ENCODE measurements at regions not wholly inside any gene's neighbourhood (a gene's known extent, or its start where the extent isn't known, plus 50 kb on each side); places are given as distances from the start of the nearest gene placed in this dataset.

DNA sequence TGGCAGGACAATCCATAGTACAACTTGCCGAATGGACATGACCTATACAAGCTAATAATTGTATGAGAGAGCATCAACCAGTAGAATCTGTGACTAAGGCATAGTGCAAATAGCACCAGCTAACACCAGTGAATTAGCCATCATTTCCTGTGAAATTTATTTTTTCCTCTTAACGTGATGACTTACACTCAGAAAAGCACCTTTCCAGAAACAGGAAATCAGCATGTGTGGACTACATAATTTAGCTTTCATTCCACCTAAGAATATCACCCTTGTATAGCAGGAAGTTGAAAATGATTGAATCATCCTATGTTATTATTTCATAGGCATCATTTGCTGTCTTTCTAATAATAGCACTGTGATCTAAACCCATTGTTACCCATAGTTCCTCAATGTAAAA, 1393.4 kb upstream of the PCDH7 start:
- Mint-ChIP-seq H3K36me3 (ENCODE audit: low read depth, unreplicated experiment) (no peaks in the 10 kb centered on the region), H3K9me3 (ENCODE audit: unreplicated experiment) (no peaks in the 10 kb centered on the region), H3K4me1 (ENCODE audit: low read depth, unreplicated experiment) (peaks cover 4% of the 10 kb centered on the region), H3K27ac (ENCODE audit: unreplicated experiment) (no peak overlapping the region), H3K4me3 (ENCODE audit: unreplicated experiment) (no peak overlapping the region), H3K27me3 (ENCODE audit: low read depth, unreplicated experiment) (no peaks in the 10 kb centered on the region)
- Histone ChIP-seq H3K9me3 (ENCODE audit: insufficient read depth, low read depth, low read length) (no peaks in the 10 kb centered on the region), H3K4me1 (ENCODE audit: insufficient read depth, low read length) (peaks cover 3% of the 10 kb centered on the region), H3K4me3 (ENCODE audit: insufficient read depth, low read depth, low read length) (no peak overlapping the region), H3K4me2 (ENCODE audit: low read length) (peak overlapping the region; percentile 15), H3K79me2 (ENCODE audit: insufficient read depth, low read length) (no peaks in the 10 kb centered on the region), H3K9ac (ENCODE audit: low read length) (no peak overlapping the region), H2AFZ (ENCODE audit: low read depth, low read length) (no peak overlapping the region), H3K27me3 (ENCODE audit: insufficient read depth, low read length) (no peaks in the 10 kb centered on the region), H3K27ac (ENCODE audit: low read depth, low read length) (peak overlapping the region; percentile 29), H4K20me1 (ENCODE audit: insufficient read depth, low read length) (no peaks in the 10 kb centered on the region), H3K36me3 (ENCODE audit: insufficient read depth, low read length) (no peaks in the 10 kb centered on the region)
- FAIRE-seq, result no peak
- no peak for DNase-seq (ENCODE audit: low read depth)
- no peak for TF ChIP-seq EZH2 (IDR thresholded peaks at IDR 0.05; ENCODE audit: insufficient read depth, low read length)
- TF ChIP-seq, protein P1, sequence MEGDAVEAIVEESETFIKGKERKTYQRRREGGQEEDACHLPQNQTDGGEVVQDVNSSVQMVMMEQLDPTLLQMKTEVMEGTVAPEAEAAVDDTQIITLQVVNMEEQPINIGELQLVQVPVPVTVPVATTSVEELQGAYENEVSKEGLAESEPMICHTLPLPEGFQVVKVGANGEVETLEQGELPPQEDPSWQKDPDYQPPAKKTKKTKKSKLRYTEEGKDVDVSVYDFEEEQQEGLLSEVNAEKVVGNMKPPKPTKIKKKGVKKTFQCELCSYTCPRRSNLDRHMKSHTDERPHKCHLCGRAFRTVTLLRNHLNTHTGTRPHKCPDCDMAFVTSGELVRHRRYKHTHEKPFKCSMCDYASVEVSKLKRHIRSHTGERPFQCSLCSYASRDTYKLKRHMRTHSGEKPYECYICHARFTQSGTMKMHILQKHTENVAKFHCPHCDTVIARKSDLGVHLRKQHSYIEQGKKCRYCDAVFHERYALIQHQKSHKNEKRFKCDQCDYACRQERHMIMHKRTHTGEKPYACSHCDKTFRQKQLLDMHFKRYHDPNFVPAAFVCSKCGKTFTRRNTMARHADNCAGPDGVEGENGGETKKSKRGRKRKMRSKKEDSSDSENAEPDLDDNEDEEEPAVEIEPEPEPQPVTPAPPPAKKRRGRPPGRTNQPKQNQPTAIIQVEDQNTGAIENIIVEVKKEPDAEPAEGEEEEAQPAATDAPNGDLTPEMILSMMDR (IDR thresholded peaks at IDR 0.05; ENCODE audit: insufficient read depth, low read depth, low read length), result no peak

DNA sequence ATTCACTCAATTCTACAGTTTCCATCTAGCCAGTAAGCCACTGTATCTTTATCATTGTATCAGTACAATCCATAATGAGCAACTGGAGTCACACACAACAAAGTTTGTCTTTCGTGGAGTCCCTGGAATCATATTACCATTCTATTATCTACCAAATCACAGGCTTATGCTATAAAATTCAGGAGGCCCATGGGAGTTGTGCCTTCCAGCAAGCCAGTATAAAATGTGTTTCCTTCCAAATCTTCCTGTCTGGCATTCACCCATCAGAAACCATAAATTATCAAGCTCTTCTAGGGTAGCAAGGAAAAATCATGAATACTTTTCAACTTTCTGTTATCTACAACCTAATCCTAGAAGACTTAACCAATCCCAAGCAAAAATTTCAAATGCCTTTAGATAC, 1383.3 kb upstream of the PCDH7 start:
- Histone ChIP-seq H3K9me3 (ENCODE audit: insufficient read depth, low read depth, low read length) (no peaks in the 10 kb centered on the region), H3K27me3 (ENCODE audit: insufficient read depth, low read length) (no peaks in the 10 kb centered on the region), H3K9ac (ENCODE audit: low read length) (no peak overlapping the region), H3K4me3 (ENCODE audit: insufficient read depth, low read depth, low read length) (no peak overlapping the region), H3K4me1 (ENCODE audit: insufficient read depth, low read length) (no peaks in the 10 kb centered on the region), H3K79me2 (ENCODE audit: insufficient read depth, low read length) (no peaks in the 10 kb centered on the region), H3K27ac (ENCODE audit: low read depth, low read length) (no peak overlapping the region), H2AFZ (ENCODE audit: low read depth, low read length) (no peak overlapping the region), H3K4me2 (ENCODE audit: low read length) (no peak overlapping the region), H4K20me1 (ENCODE audit: insufficient read depth, low read length) (no peaks in the 10 kb centered on the region), H3K36me3 (ENCODE audit: insufficient read depth, low read length) (no peaks in the 10 kb centered on the region)
- H3K27me3 Mint-ChIP-seq (ENCODE audit: low read depth, unreplicated experiment), result no peaks in the 10 kb centered on the region
- H3K4me1 Mint-ChIP-seq (ENCODE audit: low read depth, unreplicated experiment), result no peaks in the 10 kb centered on the region
- H3K9me3 Mint-ChIP-seq (ENCODE audit: unreplicated experiment), result no peaks in the 10 kb centered on the region
- FAIRE-seq (no peak), DNase-seq (ENCODE audit: low read depth) (no peak)
- no peak for TF ChIP-seq EZH2 (IDR thresholded peaks at IDR 0.05; ENCODE audit: insufficient read depth, low read length)
- TF ChIP-seq, protein P1 (IDR thresholded peaks at IDR 0.05; ENCODE audit: insufficient read depth, low read depth, low read length), result no peak
- no peaks in the 10 kb centered on the region for H3K36me3 Mint-ChIP-seq (ENCODE audit: low read depth, unreplicated experiment)
- H3K27ac Mint-ChIP-seq (ENCODE audit: unreplicated experiment), result no peak overlapping the region
- no peak overlapping the region for H3K4me3 Mint-ChIP-seq (ENCODE audit: unreplicated experiment)

DNA sequence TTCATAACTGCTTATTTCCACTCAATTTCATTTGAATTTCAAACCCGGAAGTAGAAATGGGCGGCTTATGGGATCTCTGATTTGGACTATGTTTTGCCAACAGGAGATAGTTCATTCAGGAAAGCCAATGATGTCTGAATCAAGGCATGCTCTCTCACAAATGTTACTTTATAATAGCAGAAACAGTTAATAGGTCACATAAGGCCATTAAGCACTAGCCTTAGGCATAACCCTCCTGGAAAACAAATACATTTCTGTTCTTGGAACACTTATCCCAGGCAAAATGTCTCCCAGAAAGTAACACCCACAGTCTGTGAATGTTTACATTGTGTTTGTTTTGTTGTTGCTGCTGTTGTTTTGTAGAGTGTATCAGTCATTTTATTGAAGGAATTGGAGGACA, 1347.2 kb upstream of the PCDH7 start:
- Histone ChIP-seq H3K27me3 (ENCODE audit: insufficient read depth, low read length) (no peaks in the 10 kb centered on the region), H3K4me1 (ENCODE audit: insufficient read depth, low read length) (no peaks in the 10 kb centered on the region), H3K4me2 (ENCODE audit: low read length) (no peak overlapping the region), H3K4me3 (ENCODE audit: insufficient read depth, low read depth, low read length) (no peak overlapping the region), H3K79me2 (ENCODE audit: insufficient read depth, low read length) (no peaks in the 10 kb centered on the region), H3K36me3 (ENCODE audit: insufficient read depth, low read length) (no peaks in the 10 kb centered on the region), H2AFZ (ENCODE audit: low read depth, low read length) (no peak overlapping the region), H3K27ac (ENCODE audit: low read depth, low read length) (no peak overlapping the region), H4K20me1 (ENCODE audit: insufficient read depth, low read length) (no peaks in the 10 kb centered on the region), H3K9me3 (ENCODE audit: insufficient read depth, low read depth, low read length) (no peaks in the 10 kb centered on the region), H3K9ac (ENCODE audit: low read length) (no peak overlapping the region)
- no peak overlapping the region for H3K4me3 Mint-ChIP-seq (ENCODE audit: unreplicated experiment)
- DNase-seq (ENCODE audit: low read depth) (no peak), FAIRE-seq (no peak)
- no peaks in the 10 kb centered on the region for H3K36me3 Mint-ChIP-seq (ENCODE audit: low read depth, unreplicated experiment)
- no peak overlapping the region for H3K27ac Mint-ChIP-seq (ENCODE audit: unreplicated experiment)
- H3K4me1 Mint-ChIP-seq (ENCODE audit: low read depth, unreplicated experiment), result no peaks in the 10 kb centered on the region
- TF ChIP-seq, protein P1 (IDR thresholded peaks at IDR 0.05; ENCODE audit: insufficient read depth, low read depth, low read length), result no peak
- no peak for TF ChIP-seq EZH2 (IDR thresholded peaks at IDR 0.05; ENCODE audit: insufficient read depth, low read length)
- H3K27me3 Mint-ChIP-seq (ENCODE audit: low read depth, unreplicated experiment), result no peaks in the 10 kb centered on the region
- no peaks in the 10 kb centered on the region for H3K9me3 Mint-ChIP-seq (ENCODE audit: unreplicated experiment)

Measured in astrocyte (in vitro differentiated cells and primary cell).